Activated B cell treated with CpG ODN at 0.5 μM for 24 hours (primary cell): ENCODE measurements at regions not wholly inside any gene's neighbourhood (a gene's known extent, or its start where the extent isn't known, plus 50 kb on each side); places are given as distances from the start of the nearest gene placed in this dataset.

Experiments used
- ATAC-seq: fragments of 200-7000 bp; cut with Tn5 transposase; one replicate; pipeline ENCODE4 v1.10.0; 2021; ENCODE audit warnings: low read depth, mild to moderate bottlenecking, moderate library complexity
- CTCF ChIA-PET: fragments of 350-600 bp; sonication (Branson Sonifier 250); formaldehyde crosslinking; loops from one replicate; lab custom pipeline; 2021; ENCODE audit warnings: antibody characterized with exemption; lab: Charles Lee
- POLR2A ChIA-PET: fragments of 350-600 bp; sonication (Branson Sonifier 250); formaldehyde crosslinking; loops from one replicate; lab custom pipeline; 2021; ENCODE audit warnings: antibody characterized with exemption; lab: Charles Lee
- DNase-seq: peaks from one replicate; pipeline ENCODE4 v3.0.0; 2022
- H3K27ac Mint-ChIP-seq: one replicate; pipeline ENCODE4 v1.8.0; 2020; ENCODE audit warnings: mixed read lengths
- H3K27me3 Mint-ChIP-seq: one replicate; pipeline ENCODE4 v1.8.0; 2021; ENCODE audit warnings: mixed read lengths
- H3K36me3 Mint-ChIP-seq: one replicate; pipeline ENCODE4 v1.8.0; 2021; ENCODE audit warnings: low read depth, mixed read lengths
- H3K4me1 Mint-ChIP-seq: one replicate; pipeline ENCODE4 v1.8.0; 2021; ENCODE audit warnings: mixed read lengths
- H3K4me3 Mint-ChIP-seq: one replicate; pipeline ENCODE4 v1.8.0; 2020; ENCODE audit warnings: mild to moderate bottlenecking, mixed read lengths
- H3K9me3 Mint-ChIP-seq: one replicate; pipeline ENCODE4 v1.8.0; 2020; ENCODE audit warnings: mixed read lengths
- intact Hi-C: fragments of 100-400 bp; cut with micrococcal nuclease; formaldehyde crosslinking; loops from one replicate; pipeline ENCODE4 v1.15.1; 2024
- TF ChIP-seq, protein P1 (sequence below): fragments of 200-600 bp; IDR thresholded peaks from one replicate; pipeline ENCODE4 v1.8.0; 2022; ENCODE audit warnings: antibody characterized with exemption, mild to moderate bottlenecking

DNA sequence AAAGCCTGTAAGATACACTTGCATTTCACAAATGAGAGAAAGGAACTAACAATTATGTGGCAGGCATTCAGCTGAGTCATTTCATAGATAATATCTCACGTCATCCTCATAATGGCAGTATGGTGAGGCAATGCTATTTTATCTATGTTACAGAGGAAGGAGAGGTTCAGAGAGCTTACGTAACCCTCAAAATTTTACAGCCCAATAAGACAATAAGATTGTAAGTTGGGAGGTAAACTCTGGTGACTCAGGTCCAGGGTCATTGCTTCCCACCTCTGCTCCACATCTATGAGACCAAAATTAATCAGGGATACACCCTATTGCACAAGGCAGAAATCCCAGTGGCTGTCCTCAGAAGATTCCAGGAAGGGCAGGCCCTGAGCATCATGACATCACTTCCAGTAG, 309.7 kb downstream of the NSG2 start:
- TF ChIP-seq, protein P1, sequence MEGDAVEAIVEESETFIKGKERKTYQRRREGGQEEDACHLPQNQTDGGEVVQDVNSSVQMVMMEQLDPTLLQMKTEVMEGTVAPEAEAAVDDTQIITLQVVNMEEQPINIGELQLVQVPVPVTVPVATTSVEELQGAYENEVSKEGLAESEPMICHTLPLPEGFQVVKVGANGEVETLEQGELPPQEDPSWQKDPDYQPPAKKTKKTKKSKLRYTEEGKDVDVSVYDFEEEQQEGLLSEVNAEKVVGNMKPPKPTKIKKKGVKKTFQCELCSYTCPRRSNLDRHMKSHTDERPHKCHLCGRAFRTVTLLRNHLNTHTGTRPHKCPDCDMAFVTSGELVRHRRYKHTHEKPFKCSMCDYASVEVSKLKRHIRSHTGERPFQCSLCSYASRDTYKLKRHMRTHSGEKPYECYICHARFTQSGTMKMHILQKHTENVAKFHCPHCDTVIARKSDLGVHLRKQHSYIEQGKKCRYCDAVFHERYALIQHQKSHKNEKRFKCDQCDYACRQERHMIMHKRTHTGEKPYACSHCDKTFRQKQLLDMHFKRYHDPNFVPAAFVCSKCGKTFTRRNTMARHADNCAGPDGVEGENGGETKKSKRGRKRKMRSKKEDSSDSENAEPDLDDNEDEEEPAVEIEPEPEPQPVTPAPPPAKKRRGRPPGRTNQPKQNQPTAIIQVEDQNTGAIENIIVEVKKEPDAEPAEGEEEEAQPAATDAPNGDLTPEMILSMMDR = no peak
- ATAC-seq (no peak), DNase-seq (no peak)
- intact Hi-C loops = no loop called here
- H3K27ac Mint-ChIP-seq = no peak overlapping the region
- H3K4me3 Mint-ChIP-seq = no peak overlapping the region
- H3K27me3 Mint-ChIP-seq = peaks cover 2% of the 10 kb centered on the region
- ChIA-PET CTCF (no interaction called here), POLR2A (no interaction called here)
- H3K4me1 Mint-ChIP-seq = no peaks in the 10 kb centered on the region
- H3K9me3 Mint-ChIP-seq = no peaks in the 10 kb centered on the region
- no peaks in the 10 kb centered on the region for H3K36me3 Mint-ChIP-seq

DNA sequence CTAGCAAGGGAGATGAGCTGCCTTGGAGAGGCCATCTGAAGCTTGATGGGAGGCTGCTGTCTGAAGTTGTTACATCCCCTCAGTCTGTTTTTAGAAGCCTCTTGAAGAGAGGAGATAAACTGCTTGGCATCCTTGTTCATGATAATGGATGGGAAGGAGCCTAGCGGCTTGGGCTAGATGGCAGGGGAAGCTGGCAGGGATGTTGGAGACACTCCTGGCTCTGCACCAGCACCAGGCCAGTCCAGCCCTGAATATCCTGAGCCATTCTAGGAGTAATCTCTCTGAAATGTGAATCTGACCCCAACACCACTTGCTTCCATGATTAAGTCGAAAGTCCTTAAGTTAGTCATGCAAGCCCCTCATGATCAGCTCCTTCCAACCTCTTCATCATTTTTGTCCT, 310.5 kb downstream of the NSG2 start:
- ChIA-PET CTCF (no interaction called here), POLR2A (no interaction called here)
- peaks cover 2% of the 10 kb centered on the region for H3K27me3 Mint-ChIP-seq
- intact Hi-C loops = no loop called here
- no peak overlapping the region for H3K27ac Mint-ChIP-seq
- TF ChIP-seq, protein P1 = no peak
- H3K36me3 Mint-ChIP-seq = no peaks in the 10 kb centered on the region
- no peaks in the 10 kb centered on the region for H3K4me1 Mint-ChIP-seq
- no peaks in the 10 kb centered on the region for H3K9me3 Mint-ChIP-seq
- DNase-seq (no peak), ATAC-seq (no peak)
- H3K4me3 Mint-ChIP-seq = no peak overlapping the region

DNA sequence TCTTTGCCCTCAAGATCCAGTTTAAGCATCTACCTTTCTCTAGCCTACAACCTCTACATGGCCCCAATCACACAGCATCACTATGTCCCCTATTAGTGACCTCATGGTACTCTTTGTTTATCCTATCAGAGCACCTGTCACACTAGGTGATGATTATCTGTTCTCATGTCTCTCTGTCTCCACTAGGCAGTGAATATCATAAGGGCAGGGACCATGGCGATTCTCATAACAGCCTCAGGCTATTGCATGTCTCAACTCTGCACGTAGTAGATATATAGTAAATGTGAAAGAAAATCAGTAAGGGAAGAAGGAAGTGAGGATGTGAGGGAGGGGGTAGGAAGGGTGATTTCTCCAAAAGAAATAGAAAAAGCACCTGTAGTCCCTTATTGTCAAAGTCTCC, 311.0 kb downstream of the NSG2 start:
- POLR2A ChIA-PET = no interaction called here
- no peak overlapping the region for H3K27ac Mint-ChIP-seq

DNA sequence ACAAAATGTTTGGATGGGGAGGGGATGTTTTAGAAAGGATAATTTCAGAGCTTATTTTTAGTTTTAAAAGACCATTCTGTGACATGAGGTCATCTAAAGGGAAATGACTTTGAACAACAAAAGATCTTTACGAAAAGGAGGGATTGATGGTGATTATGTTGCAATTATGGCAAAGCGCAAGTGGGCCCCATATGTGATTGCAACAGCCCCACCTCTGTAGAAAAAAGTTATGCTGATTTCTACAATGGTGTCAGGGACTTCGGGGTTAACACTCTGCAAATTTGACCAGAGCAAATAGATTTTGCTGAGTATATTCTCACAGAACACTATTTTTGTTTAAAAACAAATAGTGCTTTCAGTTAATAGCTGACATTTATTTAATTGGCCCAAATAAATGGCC, 312.8 kb downstream of the NSG2 start:
- Mint-ChIP-seq H3K36me3 (no peaks in the 10 kb centered on the region), H3K4me1 (no peaks in the 10 kb centered on the region), H3K4me3 (no peak overlapping the region), H3K27ac (no peak overlapping the region), H3K27me3 (no peaks in the 10 kb centered on the region), H3K9me3 (peaks cover 9% of the 10 kb centered on the region)
- no peak for DNase-seq
- ChIA-PET CTCF (no interaction called here), POLR2A (no interaction called here)
- no peak for ATAC-seq
- intact Hi-C loops = no loop called here
- TF ChIP-seq, protein P1 = no peak

More for the DNA sequence above, 311.0 kb downstream of the NSG2 start:
- no peaks in the 10 kb centered on the region for H3K4me1 Mint-ChIP-seq
- intact Hi-C loops = no loop called here
- CTCF ChIA-PET = no interaction called here
- TF ChIP-seq, protein P1 = no peak
- DNase-seq (no peak), ATAC-seq (no peak)
- H3K36me3 Mint-ChIP-seq = no peaks in the 10 kb centered on the region
- H3K27me3 Mint-ChIP-seq = peaks cover 2% of the 10 kb centered on the region
- H3K4me3 Mint-ChIP-seq = no peak overlapping the region
- H3K9me3 Mint-ChIP-seq = peaks cover under 1% of the 10 kb centered on the region

DNA sequence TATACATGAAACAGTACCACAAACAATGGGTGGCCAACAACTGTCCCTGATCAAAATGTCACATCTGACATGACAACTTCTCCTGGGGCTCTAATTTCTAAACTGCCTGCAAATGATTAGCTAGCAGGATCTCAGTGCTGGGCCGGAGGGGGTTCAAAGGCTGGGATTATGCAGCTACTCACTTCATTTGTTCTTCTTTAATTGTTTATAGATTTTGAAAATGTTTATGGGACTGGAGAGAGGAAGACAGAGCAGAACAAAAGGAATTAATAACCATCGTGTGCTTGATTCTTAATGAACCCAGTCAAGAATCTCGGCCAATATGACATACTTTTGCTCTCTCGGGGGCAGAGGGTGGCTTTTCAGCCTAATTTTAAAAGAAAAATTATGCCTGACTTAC, 313.6 kb downstream of the NSG2 start:
- TF ChIP-seq, protein P1 = no peak
- Mint-ChIP-seq H3K9me3 (peaks cover 9% of the 10 kb centered on the region), H3K4me3 (no peak overlapping the region), H3K4me1 (no peaks in the 10 kb centered on the region), H3K27me3 (no peaks in the 10 kb centered on the region), H3K36me3 (no peaks in the 10 kb centered on the region), H3K27ac (no peak overlapping the region)
- ChIA-PET POLR2A (no interaction called here), CTCF (no interaction called here)
- ATAC-seq (no peak), DNase-seq (no peak)
- intact Hi-C loops = no loop called here
